Activated T-helper 2 cell treated with anti-CD3 and anti-CD28 coated beads, Interferon-gamma antibody, Interleukin-2, Interleukin-4, amounts not matched to agents 10 μg/mL and 5 μg/mL and 100 μg/mL, durations not matched to agents 14 hours and 24 hours and 36 hours (primary cell): ENCODE measurements at regions not wholly inside any gene's neighbourhood (a gene's known extent, or its start where the extent isn't known, plus 50 kb on each side); places are given as distances from the start of the nearest gene placed in this dataset.

ENCODE experiments used
- DNase-seq: peaks from one replicate; pipeline ENCODE4 v3.0.0; 2021; ENCODE audit warnings: low spot score
- H3K27ac Mint-ChIP-seq: one replicate; pipeline ENCODE4 v1.8.0; 2021; ENCODE audit warnings: mixed read lengths
- H3K27me3 Mint-ChIP-seq: one replicate; pipeline ENCODE4 v1.8.0; 2021; ENCODE audit warnings: low read depth, mixed read lengths
- H3K36me3 Mint-ChIP-seq: one replicate; pipeline ENCODE4 v1.8.0; 2021; ENCODE audit warnings: low read depth, mixed read lengths
- H3K4me1 Mint-ChIP-seq: one replicate; pipeline ENCODE4 v1.8.0; 2021; ENCODE audit warnings: low read depth, mixed read lengths
- H3K4me3 Mint-ChIP-seq: one replicate; pipeline ENCODE4 v1.8.0; 2021; ENCODE audit warnings: low read depth, mild to moderate bottlenecking, moderate library complexity, mixed read lengths
- H3K9me3 Mint-ChIP-seq: one replicate; pipeline ENCODE4 v1.8.0; 2021; ENCODE audit warnings: mixed read lengths
- intact Hi-C: fragments of 100-400 bp; cut with micrococcal nuclease; formaldehyde crosslinking; loops from one replicate; pipeline ENCODE4 v1.15.1; 2023

DNA sequence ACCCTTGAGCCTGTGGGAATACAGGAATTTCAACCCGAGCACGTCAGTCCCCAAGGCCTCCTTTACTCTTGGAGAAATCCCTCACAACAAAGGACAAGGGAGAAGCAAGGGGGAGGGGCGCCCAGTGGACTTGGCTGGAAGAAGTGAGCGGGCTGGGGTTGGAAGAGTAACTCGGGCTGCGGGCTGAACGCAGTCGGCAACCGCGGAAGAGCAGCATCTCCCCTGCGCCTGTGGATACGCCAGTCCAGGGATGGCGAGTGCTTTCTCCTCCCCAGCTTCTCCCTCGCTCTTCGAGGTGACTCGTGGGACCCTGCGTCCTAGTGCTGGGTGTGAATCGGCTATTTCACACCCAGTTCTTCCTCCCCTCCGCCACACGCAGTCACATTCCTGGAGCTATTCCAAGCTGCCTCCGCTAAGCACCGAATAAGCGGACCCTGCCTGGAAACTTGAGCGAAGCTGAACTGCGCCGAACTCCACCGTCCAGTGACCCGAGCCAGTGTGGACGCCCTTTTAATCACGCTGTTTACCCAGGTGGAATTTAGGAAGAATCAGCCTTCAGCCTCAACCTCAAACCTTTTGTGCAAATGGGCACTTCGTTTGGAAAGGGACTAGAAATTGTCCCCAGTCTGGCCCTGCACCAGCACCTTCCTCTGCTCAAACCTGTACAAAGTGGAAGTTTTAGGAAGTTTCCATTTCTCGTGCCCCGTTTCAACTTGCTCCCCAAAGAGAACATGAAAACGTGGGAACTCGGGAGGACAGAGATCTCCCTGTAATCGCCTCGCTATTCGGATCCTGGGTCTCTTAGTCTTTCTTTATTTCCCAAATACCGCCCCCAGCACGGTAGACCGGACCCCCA is 64.3 kb upstream of the WDR17 start:
- Mint-ChIP-seq H3K36me3 (no peaks in the 10 kb centered on the region), H3K27ac (no peak overlapping the region), H3K4me3 (no peak overlapping the region), H3K9me3 (no peaks in the 10 kb centered on the region), H3K4me1 (peaks cover 4% of the 10 kb centered on the region), H3K27me3 (peaks cover 35% of the 10 kb centered on the region)
- DNase-seq: no peak
- intact Hi-C loops: no loop called here

DNA sequence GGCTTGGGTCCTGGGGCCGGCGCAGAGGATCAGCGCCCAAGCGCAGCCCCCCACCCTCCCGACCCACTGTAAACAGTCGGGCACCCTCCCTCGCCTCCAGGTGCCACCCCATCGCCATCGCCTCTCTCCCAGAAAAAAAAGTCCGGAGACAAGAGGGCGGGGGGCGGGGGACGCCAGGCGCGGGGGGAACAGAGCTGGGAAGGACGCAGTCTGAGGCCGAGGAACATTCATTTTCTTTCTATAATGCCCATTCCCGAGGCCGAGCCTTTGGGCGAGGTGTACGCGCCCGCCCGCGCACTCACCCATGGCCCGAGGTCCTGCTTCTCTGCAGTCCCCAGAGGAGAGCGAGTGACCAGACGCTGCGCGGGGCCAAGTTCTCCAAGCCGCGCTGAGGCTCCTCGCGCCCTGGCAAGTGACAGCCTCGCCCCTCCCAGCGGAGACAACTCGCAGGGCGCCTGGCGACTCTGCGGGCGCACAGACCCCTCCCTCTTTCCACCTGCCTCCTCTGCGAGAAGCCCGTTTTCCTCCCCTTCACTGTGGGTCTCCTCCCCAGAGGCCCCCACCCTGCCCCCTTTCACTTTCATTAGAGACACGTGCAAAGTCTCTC is 63.5 kb upstream of the WDR17 start:
- no peak overlapping the region for H3K27ac Mint-ChIP-seq
- no peak for DNase-seq
- no peaks in the 10 kb centered on the region for H3K9me3 Mint-ChIP-seq
- H3K27me3 Mint-ChIP-seq: peaks cover 35% of the 10 kb centered on the region
- peaks cover 4% of the 10 kb centered on the region for H3K4me1 Mint-ChIP-seq
- intact Hi-C loops: no loop called here
- no peaks in the 10 kb centered on the region for H3K36me3 Mint-ChIP-seq
- H3K4me3 Mint-ChIP-seq: peak overlapping the region; percentile 50

DNA sequence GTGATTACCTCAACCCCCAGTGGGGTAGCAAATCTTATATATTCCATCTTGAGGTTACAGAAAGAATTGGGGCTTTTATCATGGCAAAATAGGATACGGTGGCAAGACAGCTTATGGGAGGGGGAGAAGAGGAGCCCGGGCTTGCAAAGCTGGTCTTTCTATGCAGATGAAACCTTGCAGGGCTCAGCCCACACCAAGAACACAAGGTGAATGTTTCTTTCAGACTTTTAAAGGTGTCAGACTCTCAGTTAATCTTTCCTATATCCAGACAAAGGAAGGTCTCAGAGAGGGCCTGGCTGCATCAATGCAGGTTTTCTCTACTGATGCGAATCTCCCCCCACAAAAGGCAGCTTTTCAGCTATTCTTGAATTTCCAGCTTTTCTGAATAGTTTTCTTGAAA is 59.9 kb upstream of the WDR17 start:
- DNase-seq: no peak
- Mint-ChIP-seq H3K4me1 (peaks cover 4% of the 10 kb centered on the region), H3K9me3 (no peaks in the 10 kb centered on the region), H3K27me3 (peaks cover 28% of the 10 kb centered on the region), H3K4me3 (no peak overlapping the region), H3K36me3 (no peaks in the 10 kb centered on the region), H3K27ac (no peak overlapping the region)
- intact Hi-C loops: no loop called here

DNA sequence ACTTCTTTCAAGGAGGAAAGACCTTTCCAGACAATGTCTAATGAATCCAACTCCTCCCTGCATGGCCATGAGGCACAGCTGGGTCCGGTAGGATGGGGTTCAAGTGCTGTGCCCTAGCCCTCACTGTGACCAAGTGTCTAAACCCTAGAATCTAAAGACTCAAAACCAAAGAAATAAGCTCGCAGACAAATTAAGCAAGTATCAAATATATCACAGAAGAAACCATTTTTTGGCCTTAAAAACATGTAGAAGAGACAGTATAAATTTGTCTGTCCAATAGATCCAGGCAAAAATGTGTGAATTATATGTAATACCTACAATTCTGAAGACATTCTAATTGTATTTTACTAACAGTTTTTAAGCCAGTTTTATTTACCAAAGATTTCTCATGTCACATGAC is 56.4 kb upstream of the WDR17 start:
- no peaks in the 10 kb centered on the region for H3K36me3 Mint-ChIP-seq
- H3K4me1 Mint-ChIP-seq: no peaks in the 10 kb centered on the region
- no peak overlapping the region for H3K27ac Mint-ChIP-seq
- H3K9me3 Mint-ChIP-seq: no peaks in the 10 kb centered on the region
- peaks cover 2% of the 10 kb centered on the region for H3K27me3 Mint-ChIP-seq
- no peak overlapping the region for H3K4me3 Mint-ChIP-seq
- no peak for DNase-seq
- intact Hi-C loops: no loop called here

DNA sequence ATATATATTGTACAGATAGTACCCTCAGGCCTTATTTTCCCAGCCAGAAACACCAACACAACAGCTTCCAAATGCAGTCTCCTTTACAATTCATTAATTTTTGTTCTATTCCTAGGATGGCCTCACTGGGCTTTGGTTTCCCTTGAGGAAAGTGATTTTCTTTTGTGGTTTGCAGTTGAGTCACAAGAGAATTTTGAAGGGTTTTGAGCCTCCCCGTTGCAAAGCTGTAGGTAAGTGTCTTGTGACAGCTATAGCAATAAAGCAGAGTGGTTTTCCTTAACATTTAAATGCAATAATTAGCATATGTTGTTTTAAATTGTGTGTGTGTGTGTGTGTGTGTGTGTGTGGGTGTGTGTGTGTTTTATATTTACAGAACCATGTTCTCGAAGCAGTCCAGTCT is 54.1 kb upstream of the WDR17 start:
- DNase-seq: no peak
- Mint-ChIP-seq H3K4me3 (no peak overlapping the region), H3K27me3 (no peaks in the 10 kb centered on the region), H3K9me3 (no peaks in the 10 kb centered on the region), H3K27ac (no peak overlapping the region), H3K4me1 (no peaks in the 10 kb centered on the region), H3K36me3 (no peaks in the 10 kb centered on the region)
- intact Hi-C loops: no loop called here

DNA sequence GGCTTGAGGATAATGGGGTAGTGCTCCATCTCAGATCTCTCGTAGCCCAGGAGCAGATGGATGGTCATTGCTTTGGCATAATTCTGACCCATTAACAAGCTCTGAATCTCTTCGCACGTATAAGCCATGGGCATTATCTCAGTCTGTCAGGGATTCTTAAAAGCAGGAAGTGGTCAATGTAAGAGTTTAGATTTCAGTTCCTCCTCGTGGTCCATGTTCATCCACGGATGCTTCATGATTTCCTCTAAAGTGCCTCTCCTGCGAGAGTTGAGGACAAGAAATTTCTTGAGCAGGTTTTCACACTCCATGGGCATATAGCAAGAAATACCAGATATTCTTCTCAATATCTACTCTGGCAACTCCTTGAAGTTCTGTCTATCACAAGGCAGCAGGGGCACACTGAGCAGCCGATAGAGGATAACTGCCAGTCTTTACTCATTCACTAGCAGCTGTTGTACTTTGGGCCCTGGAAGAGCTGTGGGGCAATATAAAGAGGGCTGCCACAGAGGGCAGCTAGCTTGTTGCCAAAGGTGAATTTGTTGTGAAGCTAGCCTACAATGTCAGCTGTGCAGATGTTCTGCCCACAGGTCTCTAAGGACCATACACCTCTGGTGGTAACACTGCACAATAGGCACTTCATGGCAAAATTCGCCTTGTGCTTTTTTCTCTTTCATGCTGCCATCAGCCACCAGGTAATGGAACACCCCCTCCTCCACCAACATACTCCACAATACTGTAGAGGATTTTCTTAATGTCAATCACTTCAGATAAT is 52.0 kb upstream of the WDR17 start:
- Mint-ChIP-seq H3K9me3 (no peaks in the 10 kb centered on the region), H3K4me3 (no peak overlapping the region), H3K4me1 (no peaks in the 10 kb centered on the region), H3K27ac (no peak overlapping the region), H3K27me3 (no peaks in the 10 kb centered on the region), H3K36me3 (no peaks in the 10 kb centered on the region)
- DNase-seq: no peak
- intact Hi-C loops: no loop called here

DNA sequence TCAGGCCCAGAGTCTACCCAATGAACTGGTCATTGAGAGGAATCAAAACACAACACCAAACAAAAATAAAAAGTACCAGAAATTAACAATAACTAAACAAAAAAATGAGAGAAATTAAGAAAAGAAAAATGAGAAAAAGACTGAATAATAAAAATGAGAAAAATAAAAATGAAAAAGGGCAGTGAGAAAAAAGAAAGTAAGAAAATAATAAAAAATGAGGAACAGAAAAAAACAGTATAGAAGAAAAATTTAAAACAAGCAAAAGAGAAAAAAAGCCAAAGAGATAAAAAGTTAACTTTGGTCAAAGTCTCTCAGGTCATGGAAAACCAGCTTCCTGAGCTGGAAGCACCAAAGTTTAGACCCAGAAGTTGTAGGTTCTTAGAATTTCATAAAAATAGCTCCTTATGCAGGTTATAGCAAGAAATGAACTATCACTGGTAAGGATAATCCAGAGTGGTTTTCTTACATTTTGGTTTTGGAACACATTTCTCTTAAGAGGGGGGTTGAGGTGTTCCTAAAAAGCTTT is 51.0 kb upstream of the WDR17 start:
- Mint-ChIP-seq H3K36me3 (no peaks in the 10 kb centered on the region), H3K27me3 (no peaks in the 10 kb centered on the region), H3K4me3 (no peak overlapping the region), H3K9me3 (no peaks in the 10 kb centered on the region), H3K4me1 (no peaks in the 10 kb centered on the region), H3K27ac (no peak overlapping the region)
- DNase-seq: no peak
- intact Hi-C loops: no loop called here
